Endothelial cell of umbilical vein (primary cell): ENCODE measurements at regions not wholly inside any gene's neighbourhood (a gene's known extent, or its start where the extent isn't known, plus 50 kb on each side); places are given as distances from the start of the nearest gene placed in this dataset.

Experiments used
- BruUV-seq: library from RNA; stranded (reverse); fragments of 400-500 nt; replicated peaks from 2 replicates; lab custom pipeline; 2021; lab: Mats Ljungman, UMichigan
- CTCF ChIA-PET: fragments of 300-600, 350-600 bp; sonication (Branson Sonifier 250); formaldehyde crosslinking; loops from one replicate; lab custom pipeline; 2021; ENCODE audit warnings: antibody characterized with exemption, inconsistent platforms; lab: Charles Lee
- POLR2A ChIA-PET: fragments of 300-600, 350-600 bp; sonication (Branson Sonifier 250); formaldehyde crosslinking; loops from one replicate; lab custom pipeline; 2021; ENCODE audit warnings: antibody characterized with exemption, inconsistent platforms; lab: Charles Lee
- DNase-seq: peaks from one replicate; pipeline ENCODE4 v3.0.0-alpha.2; 2011; ENCODE audit warnings: low read depth, low spot score
- FAIRE-seq: peaks from 2 replicates; lab custom pipeline; 2011; peaks lifted over from hg19 to GRCh38; lab: Jason Lieb, UNC
- H2AFZ ChIP-seq: 2 replicates; pipeline ENCODE4 v1.6.0; 2012; ENCODE audit warnings: low read depth, low read length, control low read depth, inconsistent platforms
- H3K27ac ChIP-seq: 2 replicates; pipeline ENCODE4 v1.5.1; 2011; ENCODE audit warnings: low read depth, mild to moderate bottlenecking, control low read depth, low read length, moderate library complexity; ENCODE audit not compliant: insufficient read depth
- H3K27me3 ChIP-seq, 2 experiments: 2 replicates each; pipeline versions ENCODE4 v1.6.0 to v1.6.1; 2011; ENCODE audit warnings: low read length in 2 of 2, mixed read lengths in 1 of 2; ENCODE audit not compliant: control insufficient read depth in 2 of 2, insufficient read depth in 2 of 2
- H3K36me3 ChIP-seq, 2 experiments: 2 replicates in 1 of 2; 3 replicates in 1 of 2; pipeline ENCODE4 v1.5.1; 2011; ENCODE audit warnings: low read length in 2 of 2, mild to moderate bottlenecking in 1 of 2, moderate library complexity in 1 of 2; ENCODE audit not compliant: control insufficient read depth in 2 of 2, insufficient read depth in 2 of 2; ENCODE audit errors: extremely low read depth in 1 of 2
- H3K4me1 ChIP-seq: 3 replicates; pipeline ENCODE4 v1.5.1; 2011; ENCODE audit warnings: mild to moderate bottlenecking, low read length; ENCODE audit not compliant: control insufficient read depth, insufficient read depth; ENCODE audit errors: extremely low read depth
- H3K4me2 ChIP-seq: 2 replicates; pipeline ENCODE4 v1.6.1; 2011; ENCODE audit warnings: low read length, control low read depth, mixed read lengths; ENCODE audit not compliant: insufficient read depth
- H3K4me3 ChIP-seq, 3 experiments: fragments of 200-600 bp in 1 of 3; sonication (generic), shearing (Covaris generic) in 1 of 3; replicated peaks in 1 of 3; 2 replicates each; pipeline ENCODE4 v1.5.1; 2011 to 2016; ENCODE audit warnings: control low read depth in 3 of 3, low read length in 3 of 3, mild to moderate bottlenecking in 2 of 3, inconsistent platforms in 1 of 3, low read depth in 1 of 3, moderate library complexity in 1 of 3; ENCODE audit not compliant: insufficient read depth in 1 of 3
- H3K79me2 ChIP-seq: 2 replicates; pipeline ENCODE4 v1.6.0; 2012; ENCODE audit warnings: low read length, inconsistent platforms; ENCODE audit not compliant: control insufficient read depth, insufficient read depth
- H3K9ac ChIP-seq: replicated peaks from 2 replicates; pipeline ENCODE3; 2011; ENCODE audit warnings: low read length, control low read depth; ENCODE audit not compliant: insufficient read depth; ENCODE audit errors: extremely low read depth
- H3K9me1 ChIP-seq: replicated peaks from 3 replicates; pipeline ENCODE4 v1.6.0; 2011; ENCODE audit warnings: mild to moderate bottlenecking, low read length; ENCODE audit not compliant: control insufficient read depth, insufficient read depth; ENCODE audit errors: extremely low read depth
- H3K9me3 ChIP-seq: replicated peaks from 2 replicates; pipeline ENCODE4 v1.5.1; 2012; ENCODE audit warnings: low read length, inconsistent platforms; ENCODE audit not compliant: control insufficient read depth, insufficient read depth
- H4K20me1 ChIP-seq: replicated peaks from 2 replicates; pipeline ENCODE3; 2011; ENCODE audit warnings: mild to moderate bottlenecking, low read length; ENCODE audit not compliant: control insufficient read depth, insufficient read depth; ENCODE audit errors: extremely low read depth
- CTCF ChIP-seq, 2 donors: IDR thresholded peaks; 1 replicate in 1 of 2; 2 replicates in 1 of 2; pipeline ENCODE4 v1.5.1; 2011; ENCODE audit warnings: low read length in 2 of 2, mild to moderate bottlenecking in 2 of 2, moderate library complexity in 2 of 2, control low read depth in 1 of 2, inconsistent platforms in 1 of 2, low read depth in 1 of 2; ENCODE audit not compliant: insufficient read depth in 1 of 2; ENCODE audit errors: extremely low read depth in 1 of 2
- EZH2 ChIP-seq: IDR thresholded peaks from 2 replicates; pipeline ENCODE4 v1.6.1; 2012; ENCODE audit warnings: borderline replicate concordance, low read depth, mild to moderate bottlenecking, moderate library complexity, low read length, inconsistent platforms; ENCODE audit not compliant: severe bottlenecking
- FOS ChIP-seq: IDR thresholded peaks from 2 replicates; pipeline ENCODE4 v1.6.1; 2011; ENCODE audit warnings: mild to moderate bottlenecking, low read length, moderate library complexity, borderline replicate concordance; ENCODE audit not compliant: insufficient read depth
- GATA2 ChIP-seq: IDR thresholded peaks from 2 replicates; pipeline ENCODE4 v1.7.0; 2011; ENCODE audit warnings: low read depth, mild to moderate bottlenecking, moderate library complexity, mixed read lengths, low read length; ENCODE audit not compliant: insufficient read length, insufficient read depth
- JUN ChIP-seq: IDR thresholded peaks from 2 replicates; pipeline ENCODE4 v1.6.1; 2011; ENCODE audit warnings: borderline replicate concordance, low read depth; ENCODE audit not compliant: insufficient read length, insufficient read depth
- MAX ChIP-seq: IDR thresholded peaks from 2 replicates; pipeline ENCODE4 v1.6.1; 2011; ENCODE audit not compliant: insufficient read depth, insufficient read length
- MYC ChIP-seq: IDR thresholded peaks from one replicate; pipeline ENCODE4 v1.6.1; 2011; ENCODE audit warnings: mild to moderate bottlenecking, low read depth, low read length
- POLR2A ChIP-seq: IDR thresholded peaks from 2 replicates; pipeline ENCODE4 v1.6.1; 2012; ENCODE audit warnings: low read depth, mild to moderate bottlenecking, control low read depth, low read length
- POLR2AphosphoS5 ChIP-seq: IDR thresholded peaks from 2 replicates; pipeline ENCODE4 v1.6.1; 2012; ENCODE audit warnings: low read depth, mild to moderate bottlenecking, control low read depth, low read length, moderate library complexity; ENCODE audit not compliant: insufficient read depth
- dilution Hi-C: fragments of 300-500 bp; cut with MboI; formaldehyde crosslinking; loops from one replicate; pipeline ENCODE4 v1.15.0; 2019; ENCODE audit warnings: low sequenced_read_pairs; ENCODE audit not compliant: extremely low pct_ligation_motif_present
- intact Hi-C: fragments of 100-400 bp; cut with micrococcal nuclease; formaldehyde crosslinking; loops from one replicate; pipeline ENCODE4 v1.10.0; 2022

GRCh38 chr7:69025249-69025648 is 573.0 kb upstream of the AUTS2 start:
- CTCF ChIA-PET, result no interaction called here
- no peak overlapping the region for H3K27ac ChIP-seq
- H3K4me1 ChIP-seq, result no peaks in the 10 kb centered on the region
- H3K9me3 ChIP-seq, result no peaks in the 10 kb centered on the region
- dilution Hi-C loops, result no loop called here
- DNase-seq (no peak), FAIRE-seq (no peak)
- H4K20me1 ChIP-seq, result no peaks in the 10 kb centered on the region
- H3K36me3 ChIP-seq, result no peaks in the 10 kb centered on the region
- BruUV-seq, result no TSS peak
- H3K4me2 ChIP-seq, result no peak overlapping the region
- H3K79me2 ChIP-seq, result no peaks in the 10 kb centered on the region
- intact Hi-C loops, result no loop called here
- POLR2A ChIA-PET, result no interaction called here
- H3K9me1 ChIP-seq, result no peaks in the 10 kb centered on the region
- TF ChIP-seq FOS, result no peak
- no peak for TF ChIP-seq EZH2
- no peak for TF ChIP-seq MAX
- no peak for TF ChIP-seq POLR2A
- no peak for TF ChIP-seq JUN
- no peak for TF ChIP-seq POLR2AphosphoS5
- TF ChIP-seq CTCF (IDR thresholded peaks at IDR 0.05; ENCODE audit: extremely low read depth in 1 of 2, insufficient read depth in 1 of 2, low read depth in 1 of 2, low read length in 2 of 2), result no peak
- TF ChIP-seq GATA2, result no peak
- TF ChIP-seq MYC, result no peak
- no peak overlapping the region for H3K9ac ChIP-seq
- no peaks in the 10 kb centered on the region for H3K27me3 ChIP-seq
- H3K4me3 ChIP-seq, result no peak overlapping the region
- H2AFZ ChIP-seq, result no peak overlapping the region
